ENCODE measurements at regions not wholly inside any gene's neighbourhood (a gene's known extent, or its start where the extent isn't known, plus 50 kb on each side); places are given as distances from the start of the nearest gene placed in this dataset.

GRCh38 chr12:41981758-41982157 is 162.9 kb downstream of the GXYLT1 start:
- DNase-seq (ENCODE audit: low spot score), result no peak

- DNase-seq (ENCODE audit: low spot score), result no peak
Observed at GRCh38 chr12:41981013-41981412, 163.7 kb downstream of the GXYLT1 start.

- no peak for DNase-seq (ENCODE audit: low spot score)
Observed at GRCh38 chr12:41980390-41980789, 164.3 kb downstream of the GXYLT1 start.

GRCh38 chr12:41979574-41979973 is 165.1 kb downstream of the GXYLT1 start:
- no peak for DNase-seq (ENCODE audit: low spot score)

DNA sequence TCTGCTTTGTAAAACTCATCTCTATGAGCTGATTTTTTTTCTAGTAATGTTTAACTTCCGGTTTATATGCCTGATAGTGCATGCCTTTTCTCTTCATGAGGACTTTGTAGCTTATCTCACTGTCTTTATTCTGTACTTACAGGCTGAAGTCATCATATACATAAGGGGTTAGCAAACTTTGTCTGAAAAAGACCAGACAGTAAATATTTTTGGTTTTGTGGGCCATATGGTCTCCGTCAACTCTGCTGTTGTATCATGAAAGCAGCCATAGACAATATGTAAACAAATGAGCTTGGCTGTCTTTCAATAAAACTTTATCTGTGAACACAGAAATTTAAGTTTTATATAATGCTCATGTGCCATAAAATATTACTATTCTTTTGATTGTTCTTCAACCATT is 172.1 kb downstream of the GXYLT1 start:
- no peak for DNase-seq (ENCODE audit: low spot score)

- DNase-seq (ENCODE audit: low spot score), result no peak
Observed at GRCh38 chr12:41972196-41972595, 172.5 kb downstream of the GXYLT1 start.

GRCh38 chr12:41970744-41971143 is 173.9 kb downstream of the GXYLT1 start:
- DNase-seq (ENCODE audit: low spot score), result no peak

GRCh38 chr12:41968599-41968998 is 176.1 kb downstream of the GXYLT1 start:
- no peak for DNase-seq (ENCODE audit: low spot score)

GRCh38 chr12:41967668-41968500 is 176.8 kb downstream of the GXYLT1 start:
- DNase-seq (ENCODE audit: low spot score), result no peak

DNA sequence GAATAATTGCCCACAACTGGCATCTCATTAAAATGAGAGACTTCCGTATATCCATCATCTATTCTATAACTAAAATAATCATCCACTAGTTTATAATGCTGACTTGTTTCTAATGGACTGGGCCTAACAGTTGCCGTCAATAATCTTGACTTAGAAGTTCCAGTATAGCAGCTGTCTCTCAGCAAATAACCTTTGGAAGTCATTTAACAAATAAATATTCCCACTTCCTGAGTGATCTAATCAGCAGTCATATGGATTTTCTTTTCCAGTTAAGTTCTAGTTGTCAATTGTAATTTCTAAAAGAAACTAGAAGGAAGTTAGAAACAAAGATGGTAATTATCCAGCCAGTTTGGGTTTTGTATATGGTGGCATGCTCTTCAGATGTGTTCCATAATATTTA is 177.8 kb downstream of the GXYLT1 start:
- no peak for DNase-seq (ENCODE audit: low spot score)

DNA sequence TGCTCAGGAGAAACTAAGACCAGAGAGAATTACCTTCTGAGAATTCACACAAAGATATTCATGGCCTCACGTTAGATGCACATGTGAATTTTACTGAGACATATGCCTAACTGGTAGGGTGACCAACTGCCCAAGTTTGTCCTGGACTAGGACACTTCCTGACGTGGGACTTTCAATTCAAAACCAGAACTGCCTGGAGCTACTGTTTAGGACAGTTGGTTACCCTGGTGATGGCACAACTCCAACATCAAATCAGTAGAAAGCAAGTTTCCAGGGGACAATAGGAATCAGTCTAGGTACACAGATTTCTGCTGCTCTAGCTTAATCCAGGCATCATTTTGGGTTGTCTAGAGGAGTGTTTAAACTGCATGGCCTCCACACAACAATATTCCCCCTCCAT is 178.7 kb downstream of the GXYLT1 start:
- DNase-seq (ENCODE audit: low spot score), result no peak

GRCh38 chr12:41963398-41963797 is 181.3 kb downstream of the GXYLT1 start:
- DNase-seq (ENCODE audit: low spot score), result no peak

DNA sequence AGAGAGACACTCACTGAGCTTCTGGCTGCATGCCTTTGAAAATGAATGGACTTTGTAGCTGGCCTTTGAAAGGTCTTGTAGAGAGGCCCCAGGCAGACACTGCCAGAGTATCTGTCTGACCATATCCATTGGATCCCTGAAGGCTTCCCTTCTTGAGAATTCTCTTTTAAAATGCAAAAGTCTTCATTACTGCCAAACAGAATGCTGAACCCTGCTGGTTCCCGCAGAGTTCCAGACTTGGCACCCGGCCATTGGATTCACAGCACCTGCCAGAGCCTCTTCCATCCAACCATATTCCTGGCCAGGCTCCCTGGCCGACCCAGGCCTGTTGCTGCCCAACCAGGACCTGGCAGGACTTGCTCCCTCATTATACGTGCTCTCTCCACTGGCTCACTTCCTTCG is 182.5 kb downstream of the GXYLT1 start:
- no peak for DNase-seq (ENCODE audit: low spot score)

GRCh38 chr12:41959271-41959670 is 185.4 kb downstream of the GXYLT1 start:
- peak; percentile 16 for DNase-seq (ENCODE audit: low spot score)

GRCh38 chr12:41956353-41956752 is 188.3 kb downstream of the GXYLT1 start:
- DNase-seq (ENCODE audit: low spot score), result no peak

- DNase-seq (ENCODE audit: low spot score), result no peak
Observed at GRCh38 chr12:41950455-41950854, 194.2 kb downstream of the GXYLT1 start.

DNA sequence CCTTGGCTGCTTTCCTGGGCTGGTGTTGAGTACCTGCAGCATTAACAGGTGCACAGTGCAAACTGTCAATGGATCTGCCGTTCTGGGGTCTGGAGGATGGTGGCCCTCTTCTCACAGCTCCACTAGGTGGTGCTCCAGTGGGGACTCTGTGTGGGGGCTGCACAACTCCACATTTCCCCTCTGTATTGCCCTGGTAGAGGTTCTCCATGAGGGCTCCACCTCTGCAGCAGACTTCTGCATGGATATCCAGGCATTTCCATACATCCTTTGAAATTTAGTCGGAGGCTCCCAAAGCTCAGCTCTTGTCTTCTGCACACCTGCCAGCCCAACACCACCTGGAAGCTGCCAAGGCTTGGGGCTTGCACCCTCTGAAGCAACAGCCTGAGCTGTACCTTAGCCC is 198.6 kb downstream of the GXYLT1 start:
- DNase-seq (ENCODE audit: low spot score), result no peak

GRCh38 chr12:41944216-41944615 is 200.5 kb downstream of the GXYLT1 start:
- no peak for DNase-seq (ENCODE audit: low spot score)

DNA sequence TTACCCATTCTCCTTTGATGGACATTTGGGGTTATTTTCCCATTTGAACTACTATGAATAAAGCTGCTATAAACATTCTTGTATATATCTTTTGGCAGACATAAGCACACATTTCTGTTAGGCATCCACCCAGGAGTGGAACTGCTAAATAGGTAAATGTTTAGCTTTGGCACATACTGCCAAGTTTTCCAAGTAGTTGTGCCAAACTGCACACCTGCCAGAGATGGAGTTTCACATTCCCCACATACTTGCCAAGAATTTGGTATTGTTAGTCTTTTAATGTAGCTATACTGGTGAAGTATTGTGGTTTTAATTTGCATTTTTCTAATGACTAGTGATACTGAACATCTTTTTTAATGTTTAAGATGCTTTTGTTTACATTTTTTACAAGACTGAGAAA is 201.0 kb downstream of the GXYLT1 start:
- DNase-seq (ENCODE audit: low spot score), result no peak

- DNase-seq (ENCODE audit: low spot score), result no peak
Observed at GRCh38 chr12:41942354-41942753, 202.3 kb downstream of the GXYLT1 start.

- no peak for DNase-seq (ENCODE audit: low spot score)
Observed at GRCh38 chr12:41941079-41941478, 203.6 kb downstream of the GXYLT1 start.

DNA sequence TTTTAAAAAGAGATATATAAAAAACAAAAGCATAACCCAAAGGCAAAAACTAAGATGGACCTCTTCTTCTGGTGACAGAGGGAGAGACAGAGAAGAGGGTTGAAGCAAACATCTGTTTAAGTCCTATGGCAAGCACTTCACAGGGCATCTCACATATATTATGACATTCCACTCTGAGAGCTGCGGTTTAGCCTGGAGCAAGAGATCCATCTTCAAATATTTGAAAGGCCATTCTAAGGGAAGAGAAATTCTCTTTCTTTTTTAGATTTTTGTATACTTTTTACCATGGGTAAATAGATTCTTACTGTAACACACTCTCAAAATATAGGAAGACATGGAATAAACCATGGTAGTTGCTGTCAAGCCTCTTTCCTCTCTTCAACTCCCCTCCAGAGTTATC is 204.1 kb downstream of the GXYLT1 start:
- no peak for DNase-seq (ENCODE audit: low spot score)

DNA sequence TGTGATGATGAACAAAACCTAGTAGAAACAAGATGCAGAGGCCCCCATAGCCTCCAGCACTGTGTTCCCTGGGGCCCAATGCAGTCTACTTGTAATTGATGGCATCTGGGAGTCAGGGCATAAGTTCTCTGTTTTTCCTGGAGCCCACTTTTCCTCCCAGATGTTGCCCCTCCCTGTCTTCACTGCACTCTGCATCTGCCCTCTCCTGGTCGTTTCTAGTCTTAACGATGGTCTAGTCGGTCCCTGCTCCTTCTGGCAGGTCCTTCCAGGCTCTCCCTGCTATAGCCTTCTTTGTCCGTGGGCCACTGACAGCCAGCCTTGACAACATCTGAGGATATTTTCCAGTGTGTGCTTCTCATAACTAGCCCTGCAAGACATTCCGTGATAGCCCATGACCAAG is 208.3 kb downstream of the GXYLT1 start:
- DNase-seq (ENCODE audit: low spot score), result no peak

DNA sequence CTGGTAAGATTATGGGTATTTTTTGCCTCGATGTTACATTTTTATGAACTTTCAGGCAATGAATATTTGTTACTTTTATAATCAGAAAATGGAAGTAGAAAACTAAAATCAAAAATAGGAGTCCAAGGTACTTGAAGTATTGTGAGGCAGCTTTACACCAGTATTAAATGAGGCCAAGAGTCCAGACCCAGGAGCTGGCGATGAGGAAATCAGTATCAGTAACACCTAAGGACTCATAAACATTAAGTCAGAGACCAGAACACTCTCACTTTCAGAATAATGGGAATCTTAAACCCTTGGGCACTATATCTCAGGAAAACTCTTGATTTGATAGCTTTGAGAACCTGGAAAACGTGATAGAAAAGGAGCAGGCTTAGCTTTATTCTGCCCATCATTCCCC is 208.8 kb downstream of the GXYLT1 start:
- no peak for DNase-seq (ENCODE audit: low spot score)

Data from HuH-7 (cell line).